Hepatocyte (in vitro differentiated cells): ENCODE measurements at regions not wholly inside any gene's neighbourhood (a gene's known extent, or its start where the extent isn't known, plus 50 kb on each side); places are given as distances from the start of the nearest gene placed in this dataset.

ENCODE experiments used
- DNase-seq: peaks from one replicate; pipeline ENCODE4 v3.0.0-alpha.2; 2016; ENCODE audit warnings: low spot score
- H2AFZ ChIP-seq: fragments of 200-600 bp; sonication (generic); 2 replicates; pipeline ENCODE4 v1.6.0; 2016; ENCODE audit warnings: antibody characterized with exemption, mild to moderate bottlenecking
- H3K27ac ChIP-seq: fragments of 200-600 bp; sonication (generic); 2 replicates; pipeline ENCODE4 v1.5.1; 2016; ENCODE audit warnings: mild to moderate bottlenecking
- H3K27me3 ChIP-seq: fragments of 200-600 bp; sonication (generic); 2 replicates; pipeline ENCODE4 v1.6.1; 2016
- H3K36me3 ChIP-seq: fragments of 200-600 bp; sonication (generic); replicated peaks from 2 replicates; pipeline ENCODE4 v1.5.1; 2016; ENCODE audit warnings: low read depth; ENCODE audit not compliant: insufficient read depth
- H3K4me1 ChIP-seq: fragments of 200-600 bp; sonication (generic); 2 replicates; pipeline ENCODE4 v1.5.1; 2016; ENCODE audit warnings: mild to moderate bottlenecking, moderate library complexity; ENCODE audit not compliant: insufficient read depth
- H3K4me2 ChIP-seq: fragments of 200-600 bp; sonication (generic); 2 replicates; pipeline ENCODE4 v1.6.0; 2016
- H3K4me3 ChIP-seq: fragments of 200-600 bp; sonication (generic); 2 replicates; pipeline ENCODE4 v1.5.1; 2016; ENCODE audit warnings: mild to moderate bottlenecking
- H3K79me2 ChIP-seq: fragments of 200-600 bp; sonication (generic); 2 replicates; pipeline ENCODE4 v1.6.0; 2017; ENCODE audit warnings: mild to moderate bottlenecking
- H3K9me2 ChIP-seq: fragments of 200-600 bp; sonication (generic); replicated peaks from 2 replicates; pipeline ENCODE4 v1.6.0; 2017; ENCODE audit warnings: mild to moderate bottlenecking; ENCODE audit not compliant: insufficient read depth
- H3K9me3 ChIP-seq: fragments of 200-600 bp; sonication (generic); 2 replicates; pipeline ENCODE4 v1.5.1; 2016; ENCODE audit warnings: low read depth, mild to moderate bottlenecking
- H4K20me1 ChIP-seq: fragments of 200-600 bp; sonication (generic); 2 replicates; pipeline ENCODE4 v1.6.0; 2016; ENCODE audit warnings: mild to moderate bottlenecking; ENCODE audit not compliant: insufficient read depth, poor library complexity, severe bottlenecking
- CTCF ChIP-seq: fragments of 200-600 bp; sonication (generic); IDR thresholded peaks from 2 replicates; pipeline ENCODE4 v1.5.1; 2016; ENCODE audit warnings: antibody characterized with exemption, mild to moderate bottlenecking; ENCODE audit not compliant: poor library complexity
- EZH2 ChIP-seq: fragments of 200-600 bp; sonication (generic); IDR thresholded peaks from 2 replicates; pipeline ENCODE4 v1.6.1; 2016; ENCODE audit warnings: antibody characterized with exemption, mild to moderate bottlenecking, borderline replicate concordance
- EZH2phosphoT487 ChIP-seq: fragments of 200-600 bp; sonication (generic); IDR thresholded peaks from one replicate; pipeline ENCODE4 v1.6.1; 2018; ENCODE audit warnings: antibody characterized with exemption, mild to moderate bottlenecking, low read depth, moderate library complexity; ENCODE audit not compliant: unreplicated experiment, severe bottlenecking
- WGBS: methylation state at CpG from one replicate; pipeline ENCODE4 v1.1.6; 2016; ENCODE audit warnings: low lambda C conversion rate; ENCODE audit errors: missing lambda C conversion rate; 5-methylcytosine and 5-hydroxymethylcytosine counted together

DNA sequence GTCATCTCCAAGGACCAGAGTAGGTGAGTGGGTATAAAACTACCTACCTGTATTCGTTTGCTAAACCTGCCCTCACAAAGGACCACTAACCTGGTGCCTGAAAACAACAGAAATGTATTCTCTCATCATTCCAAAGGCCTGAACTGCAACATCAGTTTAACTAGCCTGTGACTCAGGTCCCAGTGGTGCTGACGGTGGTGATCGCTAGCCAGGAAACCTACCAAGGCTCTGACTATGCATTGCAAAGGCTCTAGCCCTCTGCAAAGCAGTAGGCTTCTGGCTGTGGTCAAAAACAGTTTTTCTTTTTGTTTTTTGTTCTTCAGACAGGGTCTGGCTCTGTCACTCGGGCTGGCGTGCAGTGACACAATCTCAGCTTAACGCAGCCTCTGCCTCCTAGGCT is 107.5 kb downstream of the NPTX2 start:
- Histone ChIP-seq H3K4me1 (no peaks in the 10 kb centered on the region), H3K9me3 (no peaks in the 10 kb centered on the region), H4K20me1 (no peaks in the 10 kb centered on the region), H3K79me2 (no peaks in the 10 kb centered on the region), H3K36me3 (no peaks in the 10 kb centered on the region), H3K27me3 (no peaks in the 10 kb centered on the region), H3K4me3 (no peak overlapping the region), H3K4me2 (no peak overlapping the region), H3K27ac (no peak overlapping the region), H3K9me2 (no peaks in the 10 kb centered on the region), H2AFZ (no peak overlapping the region)
- no peak for DNase-seq
- 91% methylated on average over 6 of the region's 6 CpGs for WGBS
- TF ChIP-seq EZH2 (no peak), EZH2phosphoT487 (no peak), CTCF (no peak)

DNA sequence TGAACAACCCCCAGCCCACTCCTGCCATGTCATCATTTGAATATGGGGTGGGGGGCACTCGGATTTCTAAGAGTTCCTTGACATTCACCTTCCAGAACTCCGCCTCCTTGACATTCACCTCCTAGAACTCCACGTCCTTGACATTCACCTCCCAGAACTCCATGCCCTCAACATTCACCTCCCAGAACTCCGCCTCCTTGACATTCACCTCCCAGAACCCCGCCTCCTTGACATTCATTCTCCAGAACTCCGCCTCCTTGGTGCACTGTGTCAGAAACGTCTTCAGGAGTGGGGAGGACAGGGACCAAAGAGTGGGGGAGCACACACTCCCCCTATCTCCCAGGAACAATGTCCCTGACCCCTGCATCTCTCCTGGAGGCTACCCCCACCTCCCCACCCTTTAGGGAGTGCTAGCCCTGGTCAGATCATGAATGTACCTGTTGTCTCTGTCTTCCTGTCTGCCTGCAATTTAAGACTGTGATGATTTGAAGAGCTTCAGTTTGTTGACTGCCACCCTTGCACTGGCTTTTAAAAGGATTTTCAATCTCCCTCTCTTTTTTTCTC is 110.1 kb downstream of the NPTX2 start:
- 69% methylated on average over 7 of the region's 7 CpGs for WGBS
- Histone ChIP-seq H3K27me3 (no peaks in the 10 kb centered on the region), H2AFZ (no peak overlapping the region), H3K4me3 (no peak overlapping the region), H3K36me3 (no peaks in the 10 kb centered on the region), H3K9me3 (no peaks in the 10 kb centered on the region), H3K4me1 (no peaks in the 10 kb centered on the region), H3K27ac (no peak overlapping the region), H3K9me2 (no peaks in the 10 kb centered on the region), H3K79me2 (no peaks in the 10 kb centered on the region), H3K4me2 (no peak overlapping the region), H4K20me1 (no peaks in the 10 kb centered on the region)
- TF ChIP-seq EZH2phosphoT487 = no peak
- TF ChIP-seq CTCF = no peak
- no peak for TF ChIP-seq EZH2
- DNase-seq = no peak

DNA sequence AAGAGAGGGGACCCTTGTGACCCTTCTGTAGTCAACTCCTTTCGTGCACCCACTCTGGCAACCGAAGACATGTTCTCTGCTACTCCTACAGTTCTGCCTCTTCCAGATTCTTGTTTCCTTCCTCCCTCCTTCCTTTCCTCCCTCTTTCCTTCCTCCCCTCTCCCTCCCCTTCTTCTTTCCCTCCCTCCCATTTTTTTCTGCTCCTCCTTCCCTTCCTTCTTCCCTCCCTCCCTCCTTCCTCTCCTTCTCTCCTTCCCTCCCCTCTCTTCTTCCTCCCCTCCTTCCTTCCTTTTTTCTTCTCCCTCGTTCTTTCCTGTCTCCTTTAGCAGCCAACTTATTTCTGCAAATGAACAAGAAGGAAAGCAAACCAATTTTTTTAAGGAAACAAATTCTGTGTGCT is 111.5 kb downstream of the NPTX2 start:
- no peak for DNase-seq
- H4K20me1 ChIP-seq = no peaks in the 10 kb centered on the region
- H3K4me2 ChIP-seq = no peak overlapping the region
- TF ChIP-seq EZH2phosphoT487 = no peak
- TF ChIP-seq CTCF = no peak
- TF ChIP-seq EZH2 = no peak
- no peaks in the 10 kb centered on the region for H3K27me3 ChIP-seq
- H3K4me3 ChIP-seq = no peak overlapping the region
- no peaks in the 10 kb centered on the region for H3K9me3 ChIP-seq
- 55% methylated on average over 2 of the region's 3 CpGs for WGBS
- H3K27ac ChIP-seq = no peak overlapping the region
- H3K4me1 ChIP-seq = no peaks in the 10 kb centered on the region
- H3K9me2 ChIP-seq = no peaks in the 10 kb centered on the region
- no peaks in the 10 kb centered on the region for H3K79me2 ChIP-seq
- H3K36me3 ChIP-seq = no peaks in the 10 kb centered on the region
- no peak overlapping the region for H2AFZ ChIP-seq

- no peak for TF ChIP-seq EZH2phosphoT487
- no peak for TF ChIP-seq EZH2
- no peak for TF ChIP-seq CTCF
- 69% methylated on average over 7 of the region's 7 CpGs for WGBS
- H3K9me3 ChIP-seq = no peaks in the 10 kb centered on the region
- DNase-seq = no peak
- H3K4me3 ChIP-seq = no peak overlapping the region
- no peaks in the 10 kb centered on the region for H3K4me1 ChIP-seq
- no peaks in the 10 kb centered on the region for H3K79me2 ChIP-seq
- H3K36me3 ChIP-seq = no peaks in the 10 kb centered on the region
- H2AFZ ChIP-seq = no peak overlapping the region
- H3K27me3 ChIP-seq = no peaks in the 10 kb centered on the region
- H3K9me2 ChIP-seq = no peaks in the 10 kb centered on the region
- no peak overlapping the region for H3K4me2 ChIP-seq
- H4K20me1 ChIP-seq = no peaks in the 10 kb centered on the region
- H3K27ac ChIP-seq = no peak overlapping the region
Measured at GRCh38 chr7:98729121-98729520, 112.0 kb downstream of the NPTX2 start.
